GM12892 (cell line): ENCODE measurements at regions not wholly inside any gene's neighbourhood (a gene's known extent, or its start where the extent isn't known, plus 50 kb on each side); places are given as distances from the start of the nearest gene placed in this dataset.

ENCODE experiments used
- POLR2A ChIP-seq: IDR thresholded peaks from 2 replicates; pipeline ENCODE4 v1.6.1; 2011; ENCODE audit warnings: low read depth, low read length, control low read depth
- TAF1 ChIP-seq: IDR thresholded peaks from 2 replicates; pipeline ENCODE4 v1.6.1; 2011; ENCODE audit warnings: low read depth, mild to moderate bottlenecking, control low read depth, low read length, borderline replicate concordance

- TF ChIP-seq TAF1 (no peak), POLR2A (no peak)
Measured at GRCh38 chr1:58837886-58838285, 54.0 kb upstream of the JUN start.
